ENCODE measurements at regions not wholly inside any gene's neighbourhood (a gene's known extent, or its start where the extent isn't known, plus 50 kb on each side); places are given as distances from the start of the nearest gene placed in this dataset.
"Not testable (repeated sequence)": the region's sequence is repeated elsewhere in the genome, so short reads cannot be mapped to it uniquely, and the experiment has no call there.

- H3K36me3 ChIP-seq: no peaks in the 10 kb centered on the region
- DNase-seq (ENCODE audit: low spot score in 2 of 2): no peak
- H3K4me3 ChIP-seq: no peak overlapping the region
- intact Hi-C loops (cut with DNase I): no loop called here
- H3K27me3 ChIP-seq: no peaks in the 10 kb centered on the region
- H3K9me3 ChIP-seq: no peaks in the 10 kb centered on the region
- H3K4me1 ChIP-seq: no peaks in the 10 kb centered on the region
- no peak overlapping the region for H3K27ac ChIP-seq
- no peak for TF ChIP-seq CTCF (IDR thresholded peaks at IDR 0.05)
These were observed 2051.0 kb downstream of the EFNA5 start for GRCh38 chr5:105619725-105620124.

GRCh38 chr5:105617436-105618215, 2053.1 kb downstream of the EFNA5 start:
- Histone ChIP-seq H3K36me3 (no peaks in the 10 kb centered on the region), H3K27ac (no peak overlapping the region), H3K4me3 (no peak overlapping the region), H3K4me1 (no peaks in the 10 kb centered on the region), H3K27me3 (no peaks in the 10 kb centered on the region), H3K9me3 (no peaks in the 10 kb centered on the region)
- TF ChIP-seq CTCF (IDR thresholded peaks at IDR 0.05): no peak
- intact Hi-C loops (cut with DNase I): no loop called here
- DNase-seq (ENCODE audit: low spot score in 2 of 2): no peak

DNA sequence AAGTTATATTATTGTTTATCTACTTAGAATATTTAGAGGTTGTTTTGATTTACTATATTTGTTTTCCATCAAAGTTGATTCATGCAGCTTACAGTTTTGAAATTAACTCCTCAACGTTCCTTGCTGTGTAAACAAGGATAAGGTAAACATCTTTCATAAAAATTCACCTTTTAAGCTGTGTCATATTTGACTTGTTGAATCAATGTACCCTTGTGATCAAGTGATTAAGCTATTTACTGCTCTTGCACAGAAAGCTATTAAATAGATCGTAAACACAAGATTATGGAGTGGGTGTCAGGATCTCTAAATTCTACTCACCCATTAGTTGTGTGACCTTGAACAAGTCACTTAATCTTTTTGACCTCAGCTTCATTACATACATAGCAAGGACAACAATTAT, 2054.0 kb upstream of the NUDT12 start:
- no peak for TF ChIP-seq CTCF (IDR thresholded peaks at IDR 0.05)
- Histone ChIP-seq H3K4me3 (no peak overlapping the region), H3K36me3 (no peaks in the 10 kb centered on the region), H3K4me1 (no peaks in the 10 kb centered on the region), H3K27me3 (no peaks in the 10 kb centered on the region), H3K9me3 (no peaks in the 10 kb centered on the region), H3K27ac (no peak overlapping the region)
- DNase-seq (ENCODE audit: low spot score in 2 of 2): no peak
- intact Hi-C loops (cut with DNase I): no loop called here

GRCh38 chr5:105602406-105602805, 2039.8 kb upstream of the NUDT12 start:
- DNase-seq (ENCODE audit: low spot score in 2 of 2); H3K4me1 ChIP-seq; H3K4me3 ChIP-seq; intact Hi-C loops (cut with DNase I); H3K27me3 ChIP-seq; H3K36me3 ChIP-seq; H3K27ac ChIP-seq: not testable (repeated sequence)
- H3K9me3 ChIP-seq: peaks cover 7 to 15% of the 10 kb centered on the region in 2 donors

GRCh38 chr5:105593011-105593760, 2030.6 kb upstream of the NUDT12 start:
- no peak for TF ChIP-seq CTCF (IDR thresholded peaks at IDR 0.05)

GRCh38 chr5:105587963-105588662, 2025.5 kb upstream of the NUDT12 start:
- no peaks in the 10 kb centered on the region for H3K9me3 ChIP-seq
- intact Hi-C loops (cut with DNase I): no loop called here
- no peak for DNase-seq (ENCODE audit: low spot score in 2 of 2)
- no peaks in the 10 kb centered on the region for H3K27me3 ChIP-seq
- H3K27ac ChIP-seq: no peak overlapping the region
- H3K4me3 ChIP-seq: no peak overlapping the region
- no peaks in the 10 kb centered on the region for H3K36me3 ChIP-seq
- H3K4me1 ChIP-seq: no peaks in the 10 kb centered on the region
- no peak for TF ChIP-seq CTCF (IDR thresholded peaks at IDR 0.05)

More at GRCh38 chr5:105593011-105593760, 2030.6 kb upstream of the NUDT12 start:
- Histone ChIP-seq H3K9me3 (no peaks in the 10 kb centered on the region), H3K4me3 (no peak overlapping the region), H3K36me3 (no peaks in the 10 kb centered on the region), H3K4me1 (no peaks in the 10 kb centered on the region), H3K27me3 (no peaks in the 10 kb centered on the region), H3K27ac (no peak overlapping the region)
- no peak for DNase-seq (ENCODE audit: low spot score in 2 of 2)
- intact Hi-C loops (cut with DNase I): no loop called here

Data from ascending aorta (tissue), 2 donors.